Upper lobe of left lung (tissue), 6 donors: ENCODE measurements at regions not wholly inside any gene's neighbourhood (a gene's known extent, or its start where the extent isn't known, plus 50 kb on each side); places are given as distances from the start of the nearest gene placed in this dataset.

Experiments
- ATAC-seq, 2 donors: fragments of 200-7000 bp; cut with Tn5 transposase; one replicate each; pipeline ENCODE4 v1.9.1; 2022; ENCODE audit warnings: mild to moderate bottlenecking in 2 of 2, moderate library complexity in 2 of 2; ENCODE audit not compliant: low FRiP score in 2 of 2
- DNase-seq, 2 donors: peaks; one replicate each; pipeline ENCODE4 v3.0.0-alpha.2; 2019 to 2020
- H3K27ac ChIP-seq, 4 donors: fragments of 200-600 bp; sonication (generic); one replicate each; pipeline ENCODE4 v1.5.1; 2016 to 2019
- H3K27me3 ChIP-seq, 4 donors: fragments of 200-600 bp; sonication (generic); one replicate each; pipeline ENCODE4 v1.5.1; 2017 to 2019
- H3K36me3 ChIP-seq, 4 donors: fragments of 200-600 bp; sonication (generic); one replicate each; pipeline ENCODE4 v1.5.1; 2016 to 2019
- H3K4me1 ChIP-seq, 4 donors: fragments of 200-600 bp; sonication (generic); one replicate each; pipeline ENCODE4 v1.5.1; 2018 to 2019
- H3K4me3 ChIP-seq, 4 donors: fragments of 200-600 bp; sonication (generic); one replicate each; pipeline ENCODE4 v1.5.1; 2017 to 2019; ENCODE audit warnings: mild to moderate bottlenecking in 2 of 4, moderate library complexity in 1 of 4
- H3K9me3 ChIP-seq, 4 donors: fragments of 200-600 bp; sonication (generic); one replicate each; pipeline ENCODE4 v1.5.1; 2018 to 2019
- EP300 ChIP-seq, 4 donors: sonication (generic); formaldehyde crosslinking; IDR thresholded peaks; one replicate each; pipeline ENCODE4 v1.5.1; 2017; ENCODE audit warnings: antibody characterized with exemption in 4 of 4, control low read depth in 2 of 4
- POLR2A ChIP-seq, 4 donors: fragments of 450-650 bp; IDR thresholded peaks; one replicate each; pipeline ENCODE4 v1.5.1; 2016 to 2017; ENCODE audit warnings: antibody characterized with exemption in 4 of 4, mild to moderate bottlenecking in 2 of 4
- POLR2AphosphoS5 ChIP-seq, 2 donors: sonication (generic); formaldehyde crosslinking; IDR thresholded peaks; one replicate each; pipeline ENCODE4 v1.5.1; 2017; ENCODE audit warnings: antibody characterized with exemption in 2 of 2
- WGBS, 2 donors: methylation state at CpG; one replicate each; pipeline ENCODE4 v1.1.5; 2017 to 2018; 5-methylcytosine and 5-hydroxymethylcytosine counted together
- TF ChIP-seq, protein P1 (sequence below), 6 experiments: fragments of 450-650 bp in 4 of 6; fragments of 200-600 bp in 2 of 6; sonication (generic) in 2 of 6; IDR thresholded peaks; one replicate each; pipeline ENCODE4 v1.5.1; 2016 to 2019; ENCODE audit warnings: antibody characterized with exemption in 6 of 6
- donor health status: DM: no; HTN: no; CAD: no; lungs with moderate emphysema.
- donor health status: DM: no; HTN: yes; CAD: no; lungs with severe emphysema.

DNA sequence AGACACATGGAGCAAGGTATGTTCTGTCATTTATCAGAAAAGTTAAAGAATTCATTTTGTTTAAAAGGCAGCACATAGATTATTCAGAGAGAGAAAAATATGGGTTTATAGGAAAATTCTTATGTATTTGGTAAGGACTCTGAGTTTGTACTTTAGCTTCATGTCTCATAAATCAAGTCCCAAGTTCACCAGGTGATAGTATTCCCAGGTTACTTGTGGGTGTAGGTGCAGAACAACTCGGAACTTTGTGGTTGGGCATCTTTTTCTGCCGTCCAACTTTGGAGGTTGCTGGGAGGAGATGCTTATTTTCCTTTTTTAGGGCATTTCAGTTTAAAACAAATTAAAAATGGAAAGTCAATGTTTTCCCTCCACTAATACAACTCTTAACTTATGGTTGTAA is 269.8 kb upstream of the DMRT1 start:
- WGBS, 2 donors, result 84 to 92% methylated on average over 2 of the region's 2 CpGs

DNA sequence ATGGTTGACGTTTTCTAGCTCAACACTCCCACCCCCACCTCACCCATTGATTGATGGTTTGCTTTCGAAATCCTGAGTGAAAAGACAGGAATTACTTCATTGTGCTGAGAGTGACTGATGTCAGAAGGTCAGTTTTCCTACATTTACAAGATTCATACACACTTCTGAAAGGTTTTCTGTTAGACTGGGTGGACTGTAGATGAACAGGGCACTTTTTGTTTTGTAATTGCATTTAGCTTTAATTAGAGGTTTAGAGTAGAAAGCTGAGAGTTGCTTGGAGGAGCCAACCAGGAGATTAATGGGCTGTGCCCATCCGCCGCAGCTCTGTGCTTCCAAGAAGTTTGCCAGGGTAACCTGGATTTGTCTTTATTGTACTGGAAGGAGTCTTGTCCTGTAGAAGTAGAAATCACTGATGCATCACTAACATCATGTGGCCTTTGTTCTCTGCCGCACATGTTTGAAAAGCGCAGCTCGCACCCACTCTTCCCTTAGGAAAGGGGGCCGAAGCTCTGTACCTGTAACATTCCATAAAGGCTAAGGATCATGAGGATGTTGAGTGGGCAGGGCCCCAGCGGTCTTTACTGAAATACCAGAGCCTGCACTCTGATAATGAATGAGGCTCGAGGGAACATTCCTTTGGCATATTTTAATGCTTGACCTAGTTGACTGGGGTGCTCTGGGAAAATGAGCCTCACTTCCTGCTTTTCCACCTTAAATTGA is 267.6 kb upstream of the DMRT1 start:
- 54 to 68% methylated on average over 10 of the region's 10 CpGs for WGBS, 2 donors
- Histone ChIP-seq H3K27me3 (no peaks in the 10 kb centered on the region), H3K4me3 (no peak overlapping the region), H3K36me3 (no peaks in the 10 kb centered on the region), H3K4me1 (peaks cover 0 to 14% (median 4%) of the 10 kb centered on the region in 4 donors), H3K27ac (peak overlapping the region in 2 of 4 donors; percentile 40 to 55), H3K9me3 (no peaks in the 10 kb centered on the region)
- DNase-seq, result peak in 1 of 2 donors; percentile 53
- TF ChIP-seq POLR2AphosphoS5 (IDR thresholded peaks at IDR 0.05) (no peak), POLR2A (IDR thresholded peaks at IDR 0.05) (no peak), EP300 (IDR thresholded peaks at IDR 0.05) (peak in 1 of 4 donors; percentile 11)
- TF ChIP-seq, protein P1, sequence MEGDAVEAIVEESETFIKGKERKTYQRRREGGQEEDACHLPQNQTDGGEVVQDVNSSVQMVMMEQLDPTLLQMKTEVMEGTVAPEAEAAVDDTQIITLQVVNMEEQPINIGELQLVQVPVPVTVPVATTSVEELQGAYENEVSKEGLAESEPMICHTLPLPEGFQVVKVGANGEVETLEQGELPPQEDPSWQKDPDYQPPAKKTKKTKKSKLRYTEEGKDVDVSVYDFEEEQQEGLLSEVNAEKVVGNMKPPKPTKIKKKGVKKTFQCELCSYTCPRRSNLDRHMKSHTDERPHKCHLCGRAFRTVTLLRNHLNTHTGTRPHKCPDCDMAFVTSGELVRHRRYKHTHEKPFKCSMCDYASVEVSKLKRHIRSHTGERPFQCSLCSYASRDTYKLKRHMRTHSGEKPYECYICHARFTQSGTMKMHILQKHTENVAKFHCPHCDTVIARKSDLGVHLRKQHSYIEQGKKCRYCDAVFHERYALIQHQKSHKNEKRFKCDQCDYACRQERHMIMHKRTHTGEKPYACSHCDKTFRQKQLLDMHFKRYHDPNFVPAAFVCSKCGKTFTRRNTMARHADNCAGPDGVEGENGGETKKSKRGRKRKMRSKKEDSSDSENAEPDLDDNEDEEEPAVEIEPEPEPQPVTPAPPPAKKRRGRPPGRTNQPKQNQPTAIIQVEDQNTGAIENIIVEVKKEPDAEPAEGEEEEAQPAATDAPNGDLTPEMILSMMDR (IDR thresholded peaks at IDR 0.05), result no peak
- ATAC-seq, result peak; percentile 56 to 83

More for the DNA sequence above, 269.8 kb upstream of the DMRT1 start:
- Histone ChIP-seq H3K4me3 (no peak overlapping the region), H3K27me3 (no peaks in the 10 kb centered on the region), H3K27ac (peak overlapping the region in 1 of 4 donors; percentile 30), H3K4me1 (peaks cover 0 to 14% (median 4%) of the 10 kb centered on the region in 4 donors), H3K36me3 (no peaks in the 10 kb centered on the region), H3K9me3 (peaks cover 0 to 4% (median 0%) of the 10 kb centered on the region in 4 donors)
- TF ChIP-seq, protein P1 (IDR thresholded peaks at IDR 0.05), result no peak
- TF ChIP-seq POLR2AphosphoS5 (IDR thresholded peaks at IDR 0.05) (no peak), POLR2A (IDR thresholded peaks at IDR 0.05) (no peak)
- ATAC-seq, result no peak
- no peak for DNase-seq

DNA sequence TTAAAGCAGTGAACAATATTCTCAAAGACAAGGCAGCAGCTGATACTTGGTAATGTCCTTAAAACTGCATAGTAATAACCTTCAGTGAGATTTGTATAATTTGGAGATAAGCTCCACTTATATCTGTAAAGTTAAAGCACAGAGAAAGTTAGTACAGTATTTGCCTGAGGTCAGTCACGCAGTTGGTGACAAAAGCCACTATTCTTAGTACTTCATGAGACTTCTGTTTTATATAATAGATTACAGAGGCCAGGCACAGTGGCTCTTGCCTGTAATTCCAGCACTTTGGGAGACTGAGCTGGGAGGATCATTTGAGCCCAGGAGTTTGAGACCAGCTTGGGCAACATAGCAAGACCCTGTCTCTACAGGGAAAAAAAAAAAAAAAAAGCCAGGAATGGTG is 266.4 kb upstream of the DMRT1 start:
- WGBS, 2 donors, result 80 to 87% methylated on average over 1 of the region's 1 CpG

DNA sequence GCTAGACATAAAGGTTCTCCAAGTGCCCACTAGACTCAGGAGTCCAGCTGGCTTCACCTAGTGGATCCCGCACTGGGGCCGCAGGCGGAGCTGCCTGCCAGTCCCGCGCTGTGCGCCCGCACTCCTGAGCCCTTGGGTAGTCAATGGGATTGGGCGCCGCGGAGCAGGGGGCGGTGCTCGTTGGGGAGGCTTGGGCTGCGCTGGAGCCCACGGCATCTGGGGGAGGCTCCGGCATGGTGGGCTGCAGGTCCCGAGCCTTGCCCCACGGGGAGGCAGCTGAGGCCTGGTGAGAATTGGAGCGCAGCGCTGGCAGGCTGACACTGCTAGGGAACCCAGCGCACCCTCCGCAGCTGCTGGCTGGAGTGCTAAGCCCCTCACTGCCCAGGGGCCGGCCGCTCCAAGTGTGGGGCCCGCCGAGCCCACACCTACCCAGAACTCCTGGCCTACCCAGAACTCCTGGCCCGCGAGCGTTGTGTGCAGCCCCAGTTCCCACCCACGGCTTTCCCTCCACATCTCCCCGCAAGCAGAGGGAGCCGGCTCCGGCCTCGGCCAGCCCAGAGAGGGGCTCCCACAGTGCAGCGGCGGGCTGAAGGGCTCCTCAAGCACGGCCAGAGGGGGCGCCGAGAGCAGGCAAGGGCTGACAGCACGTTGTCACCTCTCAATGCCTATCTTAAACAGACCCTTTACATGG is 260.7 kb upstream of the DMRT1 start:
- ATAC-seq, result no peak
- peak in 1 of 2 donors; percentile 80 for DNase-seq
- Histone ChIP-seq H3K4me3 (no peak overlapping the region), H3K4me1 (peaks cover 0 to 11% (median 0%) of the 10 kb centered on the region in 4 donors), H3K9me3 (no peaks in the 10 kb centered on the region), H3K27ac (no peak overlapping the region), H3K27me3 (no peaks in the 10 kb centered on the region), H3K36me3 (no peaks in the 10 kb centered on the region)
- TF ChIP-seq, protein P1 (IDR thresholded peaks at IDR 0.05), result no peak
- TF ChIP-seq POLR2AphosphoS5 (IDR thresholded peaks at IDR 0.05), result no peak
- no peak for TF ChIP-seq EP300 (IDR thresholded peaks at IDR 0.05)
- no peak for TF ChIP-seq POLR2A (IDR thresholded peaks at IDR 0.05)
- 97 to 98% methylated on average over 32 to 36 of the region's 39 CpGs for WGBS, 2 donors

More for the DNA sequence above, 266.4 kb upstream of the DMRT1 start:
- no peaks in the 10 kb centered on the region for H3K36me3 ChIP-seq
- TF ChIP-seq EP300 (IDR thresholded peaks at IDR 0.05) (no peak), POLR2A (IDR thresholded peaks at IDR 0.05) (no peak), POLR2AphosphoS5 (IDR thresholded peaks at IDR 0.05) (no peak)
- TF ChIP-seq, protein P1 (IDR thresholded peaks at IDR 0.05), result no peak
- H3K9me3 ChIP-seq, result no peaks in the 10 kb centered on the region
- no peak overlapping the region for H3K4me3 ChIP-seq
- no peak overlapping the region for H3K27ac ChIP-seq
- DNase-seq, result no peak
- ATAC-seq, result no peak
- peaks cover 0 to 14% (median 4%) of the 10 kb centered on the region in 4 donors for H3K4me1 ChIP-seq
- H3K27me3 ChIP-seq, result no peaks in the 10 kb centered on the region
